ENCODE measurements at regions not wholly inside any gene's neighbourhood (a gene's known extent, or its start where the extent isn't known, plus 50 kb on each side); places are given as distances from the start of the nearest gene placed in this dataset.

GRCh38 chr6:165906-166305 is 126.4 kb upstream of the DUSP22 start:
- TF ChIP-seq, protein P1, sequence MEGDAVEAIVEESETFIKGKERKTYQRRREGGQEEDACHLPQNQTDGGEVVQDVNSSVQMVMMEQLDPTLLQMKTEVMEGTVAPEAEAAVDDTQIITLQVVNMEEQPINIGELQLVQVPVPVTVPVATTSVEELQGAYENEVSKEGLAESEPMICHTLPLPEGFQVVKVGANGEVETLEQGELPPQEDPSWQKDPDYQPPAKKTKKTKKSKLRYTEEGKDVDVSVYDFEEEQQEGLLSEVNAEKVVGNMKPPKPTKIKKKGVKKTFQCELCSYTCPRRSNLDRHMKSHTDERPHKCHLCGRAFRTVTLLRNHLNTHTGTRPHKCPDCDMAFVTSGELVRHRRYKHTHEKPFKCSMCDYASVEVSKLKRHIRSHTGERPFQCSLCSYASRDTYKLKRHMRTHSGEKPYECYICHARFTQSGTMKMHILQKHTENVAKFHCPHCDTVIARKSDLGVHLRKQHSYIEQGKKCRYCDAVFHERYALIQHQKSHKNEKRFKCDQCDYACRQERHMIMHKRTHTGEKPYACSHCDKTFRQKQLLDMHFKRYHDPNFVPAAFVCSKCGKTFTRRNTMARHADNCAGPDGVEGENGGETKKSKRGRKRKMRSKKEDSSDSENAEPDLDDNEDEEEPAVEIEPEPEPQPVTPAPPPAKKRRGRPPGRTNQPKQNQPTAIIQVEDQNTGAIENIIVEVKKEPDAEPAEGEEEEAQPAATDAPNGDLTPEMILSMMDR (IDR thresholded peaks at IDR 0.05; ENCODE audit: low read depth, low read length): no peak
- no peak for TF ChIP-seq EZH2phosphoT487 (IDR thresholded peaks at IDR 0.05; ENCODE audit: low read depth)
